HUES6 (cell line): ENCODE measurements at regions not wholly inside any gene's neighbourhood (a gene's known extent, or its start where the extent isn't known, plus 50 kb on each side); places are given as distances from the start of the nearest gene placed in this dataset.

Experiments used
- H3K27ac ChIP-seq: 2 replicates; pipeline ENCODE4 v1.7.0; 2013; ENCODE audit warnings: low read depth, mild to moderate bottlenecking, low read length, inconsistent platforms
- H3K27me3 ChIP-seq: 2 replicates; pipeline ENCODE4 v1.6.1; 2013; ENCODE audit warnings: low read length; ENCODE audit not compliant: control insufficient read depth, insufficient read depth
- H3K36me3 ChIP-seq: 2 replicates; pipeline ENCODE4 v1.6.1; 2013; ENCODE audit warnings: low read length; ENCODE audit not compliant: control insufficient read depth, insufficient read depth
- H3K4me1 ChIP-seq: 2 replicates; pipeline ENCODE4 v1.6.1; 2013; ENCODE audit warnings: low read length; ENCODE audit not compliant: control insufficient read depth, insufficient read depth
- H3K4me3 ChIP-seq: 2 replicates; pipeline ENCODE4 v1.5.1; 2013; ENCODE audit warnings: low read depth, low read length
- H3K9ac ChIP-seq: one replicate; pipeline ENCODE4 v1.6.1; 2013; ENCODE audit warnings: mild to moderate bottlenecking, low read length
- H3K9me3 ChIP-seq: 2 replicates; pipeline ENCODE4 v1.6.1; 2013; ENCODE audit warnings: low read depth, low read length; ENCODE audit not compliant: control insufficient read depth, insufficient read depth

DNA sequence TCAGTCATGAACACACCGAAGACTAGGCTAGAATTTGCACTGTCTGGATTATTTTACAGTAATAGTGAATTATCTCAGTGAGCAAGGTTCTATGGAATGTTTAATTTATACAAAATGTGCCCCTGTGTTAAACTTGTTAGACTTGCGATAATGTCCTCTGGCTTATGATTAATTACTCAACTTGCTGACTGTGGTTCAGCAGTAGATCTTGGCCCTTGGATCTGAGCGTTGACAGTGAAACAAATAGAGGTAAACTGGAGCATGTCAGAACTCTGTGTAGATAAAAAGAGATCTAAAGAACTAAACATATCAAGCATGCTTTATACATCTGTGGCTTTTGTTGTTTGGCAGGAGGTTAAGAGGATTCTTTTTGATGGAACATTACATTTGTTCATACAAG, 407.6 kb downstream of the DSEL start:
- H3K9ac ChIP-seq = no peak overlapping the region
- no peaks in the 10 kb centered on the region for H3K27me3 ChIP-seq
- H3K36me3 ChIP-seq = no peaks in the 10 kb centered on the region
- H3K4me3 ChIP-seq = no peak overlapping the region
- no peaks in the 10 kb centered on the region for H3K4me1 ChIP-seq
- no peaks in the 10 kb centered on the region for H3K9me3 ChIP-seq
- no peak overlapping the region for H3K27ac ChIP-seq

DNA sequence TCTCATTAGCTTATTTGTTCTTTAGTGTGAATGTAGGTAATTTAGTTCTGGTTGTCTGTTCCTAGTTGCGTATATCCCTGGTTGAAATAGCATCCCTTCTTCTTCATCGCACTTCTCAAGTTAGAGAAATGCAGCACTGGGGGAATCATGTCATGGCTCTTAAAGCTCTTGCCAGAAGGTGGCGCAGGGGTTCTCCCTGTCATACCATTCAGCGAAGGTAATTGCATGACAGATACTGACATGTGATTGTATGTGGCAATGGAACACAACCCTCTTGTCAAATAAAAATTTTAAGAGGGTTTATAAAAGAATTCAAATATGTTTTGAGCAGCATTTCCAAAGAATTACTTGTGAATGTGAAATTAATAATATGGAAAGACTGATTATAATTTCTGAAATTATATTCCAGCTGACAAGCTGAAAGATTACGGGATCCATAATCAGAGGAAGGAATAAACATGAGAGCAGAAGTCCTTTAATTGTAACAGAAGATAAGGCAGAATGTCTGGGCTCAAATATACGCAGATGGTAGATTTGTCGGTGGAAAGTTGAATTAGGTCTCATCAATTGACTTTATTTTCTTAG, 411.7 kb downstream of the DSEL start:
- Histone ChIP-seq H3K4me1 (no peaks in the 10 kb centered on the region), H3K4me3 (no peak overlapping the region), H3K9ac (no peak overlapping the region), H3K36me3 (no peaks in the 10 kb centered on the region), H3K27ac (no peak overlapping the region), H3K27me3 (no peaks in the 10 kb centered on the region), H3K9me3 (no peaks in the 10 kb centered on the region)

DNA sequence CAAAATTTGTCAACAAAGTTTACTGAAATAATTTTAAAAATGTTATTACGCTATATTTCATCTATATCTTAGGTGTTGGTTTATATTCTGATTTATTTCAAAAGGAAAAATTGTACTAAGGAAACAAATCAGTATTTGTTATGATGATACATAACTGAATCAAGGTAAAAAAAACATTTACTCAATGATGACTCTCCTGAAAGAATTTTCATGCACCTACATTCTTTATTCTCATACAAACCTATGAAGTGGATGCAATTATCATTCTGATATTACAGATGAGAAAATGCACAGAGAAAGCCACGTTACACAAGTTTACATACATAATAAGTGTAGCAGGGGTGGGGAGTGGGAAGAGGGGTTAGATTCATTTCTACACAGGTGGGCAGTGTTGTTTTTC, 422.4 kb downstream of the DSEL start:
- no peak overlapping the region for H3K27ac ChIP-seq

DNA sequence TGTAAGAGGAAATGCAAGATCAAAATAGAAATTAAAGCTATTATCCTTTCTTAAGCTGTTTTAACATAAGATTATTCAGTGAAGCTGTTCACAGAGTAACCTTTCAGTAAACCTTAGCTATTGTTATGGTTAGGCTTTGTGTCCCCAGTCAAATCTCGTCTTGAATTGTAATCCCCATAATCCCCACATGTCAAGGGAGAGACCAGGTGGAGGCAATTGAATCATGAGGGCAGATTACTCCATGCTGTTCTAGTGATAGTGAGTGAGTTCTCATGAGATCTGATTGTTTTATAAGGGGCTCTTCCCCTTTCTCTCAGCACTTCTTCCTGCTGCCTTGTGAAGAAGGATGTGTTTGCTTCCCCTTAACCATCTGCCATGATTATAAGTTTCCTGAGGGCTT, 424.4 kb downstream of the DSEL start:
- no peaks in the 10 kb centered on the region for H3K9me3 ChIP-seq
- H3K27ac ChIP-seq = no peak overlapping the region
- no peaks in the 10 kb centered on the region for H3K36me3 ChIP-seq
- no peaks in the 10 kb centered on the region for H3K27me3 ChIP-seq
- H3K4me1 ChIP-seq = no peaks in the 10 kb centered on the region
- H3K4me3 ChIP-seq = no peak overlapping the region
- no peak overlapping the region for H3K9ac ChIP-seq

More for the DNA sequence above, 422.4 kb downstream of the DSEL start:
- Histone ChIP-seq H3K36me3 (no peaks in the 10 kb centered on the region), H3K4me1 (no peaks in the 10 kb centered on the region), H3K9me3 (no peaks in the 10 kb centered on the region), H3K9ac (no peak overlapping the region), H3K4me3 (no peak overlapping the region), H3K27me3 (no peaks in the 10 kb centered on the region)

DNA sequence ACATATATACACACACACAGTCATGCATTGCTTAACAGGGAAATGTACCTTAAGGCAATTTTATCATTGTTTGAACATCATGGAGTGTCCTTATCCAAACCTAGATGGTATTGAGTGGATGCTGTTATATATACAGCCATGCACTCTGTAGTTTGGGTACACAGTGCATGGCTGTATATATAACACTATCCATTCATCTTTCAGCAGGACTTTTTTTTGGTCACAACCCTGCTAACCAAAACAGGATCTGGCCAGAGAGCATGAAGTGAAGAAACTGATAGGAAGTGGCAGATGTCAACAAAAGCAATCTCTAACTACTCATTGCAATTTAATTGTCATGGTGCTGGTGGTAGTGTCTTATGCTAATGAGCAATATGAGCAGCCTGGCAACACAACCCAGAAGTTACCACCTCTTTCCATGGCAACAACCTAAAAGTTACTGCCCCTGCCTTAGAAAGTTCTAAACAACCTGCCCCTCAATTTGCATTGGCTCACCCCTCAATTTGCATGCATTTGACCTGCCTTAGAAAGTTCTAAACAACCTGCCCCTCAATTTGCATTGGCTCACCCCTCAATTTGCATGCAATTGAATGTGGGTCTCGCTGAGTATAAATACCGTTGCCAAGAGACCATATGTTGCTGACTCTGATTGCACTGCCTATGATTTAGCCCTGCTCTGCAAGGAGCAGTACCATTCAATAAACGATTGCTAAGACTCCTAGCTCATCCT, 434.9 kb downstream of the DSEL start:
- Histone ChIP-seq H3K27ac (no peak overlapping the region), H3K27me3 (no peaks in the 10 kb centered on the region), H3K4me1 (peaks cover 18% of the 10 kb centered on the region)

DNA sequence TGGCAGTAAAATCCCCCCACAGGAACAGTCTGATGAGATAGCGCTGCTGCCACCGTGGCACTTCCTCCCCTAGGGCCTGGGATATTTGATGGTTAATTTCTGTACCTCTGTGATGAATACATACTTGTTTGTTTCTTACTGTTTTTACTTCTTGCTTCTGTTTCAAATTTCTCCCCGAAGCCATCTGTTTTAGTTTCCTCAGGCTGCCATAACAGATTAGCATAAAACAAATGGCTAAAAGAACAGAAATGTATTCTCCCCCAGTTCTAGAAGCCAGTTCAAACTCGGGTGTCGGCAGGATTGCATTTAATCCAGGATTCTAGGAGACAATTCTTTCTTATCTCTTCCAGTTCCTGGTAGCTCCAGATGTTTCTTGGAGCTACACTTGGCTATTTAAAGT, 435.9 kb downstream of the DSEL start:
- no peaks in the 10 kb centered on the region for H3K27me3 ChIP-seq
- H3K9ac ChIP-seq = no peak overlapping the region
- H3K9me3 ChIP-seq = no peaks in the 10 kb centered on the region
- H3K4me1 ChIP-seq = peaks cover 27% of the 10 kb centered on the region
- no peak overlapping the region for H3K27ac ChIP-seq
- H3K4me3 ChIP-seq = no peak overlapping the region
- H3K36me3 ChIP-seq = no peaks in the 10 kb centered on the region

More for the DNA sequence above, 434.9 kb downstream of the DSEL start:
- Histone ChIP-seq H3K9ac (no peak overlapping the region), H3K36me3 (no peaks in the 10 kb centered on the region), H3K4me3 (no peak overlapping the region), H3K9me3 (no peaks in the 10 kb centered on the region)

DNA sequence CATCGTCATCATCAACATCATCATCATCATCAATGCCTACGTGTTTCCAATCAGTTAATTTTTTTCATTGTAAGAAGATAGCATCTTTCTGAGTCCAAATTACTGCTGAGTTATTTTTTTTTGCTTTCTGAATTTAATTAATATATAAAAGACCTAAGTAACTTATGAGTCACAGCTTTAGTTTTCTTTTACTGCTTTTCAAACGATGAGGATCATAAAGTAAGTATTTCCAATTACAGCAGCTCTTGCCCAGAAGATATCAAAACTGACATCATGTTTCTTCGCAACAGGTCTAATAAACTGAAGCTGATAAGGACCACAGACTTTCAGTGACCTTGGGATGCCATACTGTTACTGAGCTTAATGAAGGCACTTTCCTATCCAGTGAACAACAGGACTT, 442.2 kb downstream of the DSEL start:
- Histone ChIP-seq H3K9ac (no peak overlapping the region), H3K4me1 (peaks cover 18% of the 10 kb centered on the region), H3K4me3 (no peak overlapping the region), H3K27me3 (no peaks in the 10 kb centered on the region), H3K36me3 (no peaks in the 10 kb centered on the region), H3K27ac (no peak overlapping the region), H3K9me3 (no peaks in the 10 kb centered on the region)

DNA sequence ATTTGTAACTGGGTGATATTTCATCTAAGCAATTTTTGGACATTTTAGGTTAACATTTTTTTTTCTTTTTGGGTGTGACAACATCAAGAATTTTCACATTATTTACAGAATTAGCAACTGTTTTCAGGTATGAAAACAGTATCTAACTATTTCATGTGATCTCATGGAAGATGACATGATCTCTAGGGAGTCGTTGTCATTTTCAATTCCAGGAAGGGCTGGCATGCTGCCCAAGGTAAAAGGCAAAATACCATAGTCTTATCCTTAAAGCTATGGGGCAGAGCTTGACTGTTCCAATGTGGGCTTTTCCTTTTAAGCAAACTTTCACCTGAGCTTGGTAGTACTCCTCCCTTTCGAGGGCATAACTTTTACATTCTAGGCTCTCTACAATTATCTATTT, 443.7 kb downstream of the DSEL start:
- Histone ChIP-seq H3K27me3 (no peaks in the 10 kb centered on the region), H3K4me3 (no peak overlapping the region), H3K4me1 (peaks cover 14% of the 10 kb centered on the region), H3K27ac (no peak overlapping the region), H3K36me3 (no peaks in the 10 kb centered on the region), H3K9ac (no peak overlapping the region), H3K9me3 (no peaks in the 10 kb centered on the region)

DNA sequence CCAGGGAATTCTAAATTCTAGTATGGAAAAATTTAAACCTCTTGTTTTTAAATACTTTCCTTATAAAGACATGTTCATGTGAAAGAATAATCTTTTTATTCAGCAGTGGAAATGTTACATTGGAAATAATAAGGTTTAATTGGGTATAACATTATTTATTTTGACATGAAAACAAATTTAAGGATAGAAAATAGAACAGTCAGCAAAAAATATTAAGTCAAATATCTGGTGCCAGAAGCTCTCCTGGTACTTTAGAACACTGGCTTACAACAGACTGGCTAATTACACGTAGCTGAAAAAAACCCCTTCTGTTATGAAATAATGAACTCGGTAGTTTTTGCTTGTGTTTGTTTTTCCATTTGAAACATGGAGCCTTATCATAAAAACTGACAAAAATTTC, 447.9 kb downstream of the DSEL start:
- H3K27ac ChIP-seq = no peak overlapping the region
- no peaks in the 10 kb centered on the region for H3K27me3 ChIP-seq
- H3K9ac ChIP-seq = no peak overlapping the region
- no peak overlapping the region for H3K4me3 ChIP-seq
- H3K4me1 ChIP-seq = no peaks in the 10 kb centered on the region
- H3K36me3 ChIP-seq = no peaks in the 10 kb centered on the region
- H3K9me3 ChIP-seq = peaks cover 7% of the 10 kb centered on the region; the same call in 1 of the 2 replicates

DNA sequence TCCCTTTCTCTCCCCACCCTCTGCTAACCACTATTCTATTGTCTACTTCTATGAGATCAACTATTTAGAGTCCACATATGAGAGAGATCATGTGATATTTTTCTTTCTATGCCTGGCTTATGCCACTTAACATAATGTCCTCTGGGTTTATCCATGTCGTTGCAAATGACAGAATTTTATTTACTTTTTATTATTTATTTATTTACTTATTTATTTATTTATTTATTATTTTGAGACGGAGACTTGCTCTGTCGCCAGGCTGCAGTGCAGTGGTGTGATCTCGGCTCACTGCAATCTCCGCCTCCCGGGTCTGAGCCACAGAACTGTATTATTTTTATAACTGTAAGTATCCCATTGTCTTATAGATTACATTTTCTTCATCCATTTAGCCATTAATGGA, 443.4 kb upstream of the CDH19 start:
- Histone ChIP-seq H3K4me1 (no peaks in the 10 kb centered on the region), H3K27ac (no peak overlapping the region), H3K4me3 (no peak overlapping the region), H3K9ac (no peak overlapping the region), H3K27me3 (no peaks in the 10 kb centered on the region), H3K9me3 (no peaks in the 10 kb centered on the region), H3K36me3 (no peaks in the 10 kb centered on the region)

DNA sequence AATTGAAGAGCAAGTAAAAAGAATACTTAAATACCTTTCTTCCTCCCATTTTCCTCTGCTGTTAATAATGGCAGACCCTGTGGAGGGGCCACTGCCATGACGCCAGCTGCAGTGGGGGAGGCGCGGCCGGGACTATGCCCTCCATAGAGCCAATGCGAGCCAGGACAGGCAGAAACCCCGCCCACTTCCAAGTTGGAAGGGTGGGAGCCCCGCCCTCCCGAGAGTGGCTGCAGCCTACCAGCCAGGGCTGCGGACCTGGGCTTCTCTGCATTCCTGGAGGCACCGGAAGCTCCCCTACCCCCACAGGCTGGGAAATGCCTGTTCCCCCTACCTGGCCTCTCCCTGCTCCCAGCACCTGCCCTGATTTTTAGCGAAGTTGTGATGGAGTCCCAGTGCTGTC, 439.4 kb upstream of the CDH19 start:
- Histone ChIP-seq H3K36me3 (no peaks in the 10 kb centered on the region), H3K27ac (no peak overlapping the region), H3K9me3 (no peaks in the 10 kb centered on the region), H3K27me3 (no peaks in the 10 kb centered on the region), H3K4me3 (no peak overlapping the region), H3K9ac (no peak overlapping the region), H3K4me1 (no peaks in the 10 kb centered on the region)
